Smooth muscle cell (in vitro differentiated cells): ENCODE measurements at regions not wholly inside any gene's neighbourhood (a gene's known extent, or its start where the extent isn't known, plus 50 kb on each side); places are given as distances from the start of the nearest gene placed in this dataset.

Source experiments
- DNase-seq: peaks from one replicate; lab custom pipeline; 2025; ENCODE audit not compliant: unreplicated experiment; lab: John Stamatoyannopoulos, UW
- H2AFZ ChIP-seq: fragments of 200-600 bp; sonication (generic); 2 replicates; pipeline ENCODE4 v1.6.0; 2016; ENCODE audit warnings: antibody characterized with exemption, low read depth, mild to moderate bottlenecking
- H3F3A ChIP-seq: fragments of 200-600 bp; sonication (generic); 2 replicates; pipeline ENCODE4 v1.6.0; 2017; ENCODE audit warnings: antibody characterized with exemption, low read depth
- H3K27ac ChIP-seq: fragments of 200-600 bp; sonication (generic); 2 replicates; pipeline ENCODE4 v1.5.1; 2016; ENCODE audit warnings: low read depth, mild to moderate bottlenecking
- H3K27me3 ChIP-seq: fragments of 200-600 bp; sonication (generic); 2 replicates; pipeline ENCODE4 v1.6.1; 2016; ENCODE audit warnings: low read depth, mild to moderate bottlenecking
- H3K36me3 ChIP-seq: fragments of 200-600 bp; sonication (generic); 2 replicates; pipeline ENCODE4 v1.5.1; 2016; ENCODE audit warnings: low read depth
- H3K4me1 ChIP-seq: fragments of 200-600 bp; sonication (generic); 2 replicates; pipeline ENCODE4 v1.5.1; 2016; ENCODE audit warnings: low read depth
- H3K4me2 ChIP-seq: fragments of 200-600 bp; sonication (generic); 2 replicates; pipeline ENCODE4 v1.6.0; 2016; ENCODE audit warnings: mild to moderate bottlenecking
- H3K4me3 ChIP-seq: fragments of 200-600 bp; sonication (generic); 2 replicates; pipeline ENCODE4 v1.5.1; 2016; ENCODE audit warnings: mild to moderate bottlenecking
- H3K79me2 ChIP-seq: fragments of 200-600 bp; sonication (generic); 2 replicates; pipeline ENCODE4 v1.6.0; 2016; ENCODE audit warnings: low read depth, mild to moderate bottlenecking
- H3K9ac ChIP-seq: fragments of 200-600 bp; sonication (generic); 2 replicates; pipeline ENCODE4 v1.6.0; 2016; ENCODE audit warnings: low read depth
- H3K9me3 ChIP-seq: fragments of 200-600 bp; sonication (generic); replicated peaks from 2 replicates; pipeline ENCODE4 v1.5.1; 2016; ENCODE audit warnings: low read depth
- H4K20me1 ChIP-seq: fragments of 200-600 bp; sonication (generic); 2 replicates; pipeline ENCODE4 v1.6.0; 2016; ENCODE audit warnings: low read depth
- CTCF ChIP-seq: fragments of 200-600 bp; sonication (generic); IDR thresholded peaks from 2 replicates; pipeline ENCODE4 v1.5.1; 2017; ENCODE audit warnings: borderline replicate concordance, mild to moderate bottlenecking, antibody characterized with exemption; ENCODE audit not compliant: insufficient read depth, poor library complexity, severe bottlenecking
- WGBS: methylation state at CpG from one replicate; pipeline ENCODE4 v1.1.7; 2016; ENCODE audit warnings: low lambda C conversion rate; 5-methylcytosine and 5-hydroxymethylcytosine counted together

GRCh38 chr7:68444956-68445355 lies 1153.3 kb upstream of the AUTS2 start:
- no peaks in the 10 kb centered on the region for H3K9me3 ChIP-seq
- H3K36me3 ChIP-seq, result no peaks in the 10 kb centered on the region
- no peak overlapping the region for H3K4me3 ChIP-seq
- no peak overlapping the region for H3K4me2 ChIP-seq
- H3K9ac ChIP-seq, result no peak overlapping the region
- peaks cover 8% of the 10 kb centered on the region for H3K27me3 ChIP-seq
- H3K27ac ChIP-seq, result no peak overlapping the region
- H4K20me1 ChIP-seq, result no peaks in the 10 kb centered on the region
- no peak for DNase-seq
- 97% methylated on average over 3 of the region's 3 CpGs for WGBS
- H3K79me2 ChIP-seq, result no peaks in the 10 kb centered on the region
- TF ChIP-seq CTCF, result no peak
- no peak overlapping the region for H2AFZ ChIP-seq
- H3F3A ChIP-seq, result no peaks in the 10 kb centered on the region
- no peaks in the 10 kb centered on the region for H3K4me1 ChIP-seq

GRCh38 chr7:68446183-68446582 lies 1152.1 kb upstream of the AUTS2 start:
- H3K4me3 ChIP-seq, result no peak overlapping the region
- no peak overlapping the region for H3K4me2 ChIP-seq
- 50% methylated on average over 10 of the region's 10 CpGs for WGBS
- no peak for DNase-seq
- H3K27ac ChIP-seq, result no peak overlapping the region
- H3K4me1 ChIP-seq, result no peaks in the 10 kb centered on the region
- H2AFZ ChIP-seq, result no peak overlapping the region
- H3K27me3 ChIP-seq, result peaks cover 9% of the 10 kb centered on the region
- H4K20me1 ChIP-seq, result no peaks in the 10 kb centered on the region
- no peak for TF ChIP-seq CTCF
- no peaks in the 10 kb centered on the region for H3K79me2 ChIP-seq
- no peak overlapping the region for H3K9ac ChIP-seq
- no peaks in the 10 kb centered on the region for H3F3A ChIP-seq
- no peaks in the 10 kb centered on the region for H3K36me3 ChIP-seq
- no peaks in the 10 kb centered on the region for H3K9me3 ChIP-seq

GRCh38 chr7:68449099-68449498 lies 1149.2 kb upstream of the AUTS2 start:
- 66% methylated on average over 2 of the region's 2 CpGs for WGBS
- Histone ChIP-seq H3K9me3 (no peaks in the 10 kb centered on the region), H3K4me3 (no peak overlapping the region), H3K4me1 (no peaks in the 10 kb centered on the region), H3F3A (no peaks in the 10 kb centered on the region), H3K79me2 (no peaks in the 10 kb centered on the region), H4K20me1 (no peaks in the 10 kb centered on the region), H3K27me3 (peaks cover 9% of the 10 kb centered on the region), H3K36me3 (no peaks in the 10 kb centered on the region), H3K9ac (no peak overlapping the region), H2AFZ (no peak overlapping the region), H3K4me2 (no peak overlapping the region), H3K27ac (no peak overlapping the region)
- no peak for DNase-seq
- no peak for TF ChIP-seq CTCF

- no peak overlapping the region for H3K27ac ChIP-seq
- no peak overlapping the region for H3K9ac ChIP-seq
- no peaks in the 10 kb centered on the region for H3K4me1 ChIP-seq
- no peaks in the 10 kb centered on the region for H3K79me2 ChIP-seq
- WGBS, result 87% methylated on average over 5 of the region's 5 CpGs
- no peak overlapping the region for H3K4me3 ChIP-seq
- H3K9me3 ChIP-seq, result no peaks in the 10 kb centered on the region
- no peak for DNase-seq
- no peak overlapping the region for H2AFZ ChIP-seq
- H3K4me2 ChIP-seq, result no peak overlapping the region
- H4K20me1 ChIP-seq, result no peaks in the 10 kb centered on the region
- no peak for TF ChIP-seq CTCF
- H3K36me3 ChIP-seq, result no peaks in the 10 kb centered on the region
- H3F3A ChIP-seq, result no peaks in the 10 kb centered on the region
- peaks cover 9% of the 10 kb centered on the region for H3K27me3 ChIP-seq
Observed at GRCh38 chr7:68449816-68450215, 1148.5 kb upstream of the AUTS2 start.
